Keratinocyte (primary cell): ENCODE measurements at regions not wholly inside any gene's neighbourhood (a gene's known extent, or its start where the extent isn't known, plus 50 kb on each side); places are given as distances from the start of the nearest gene placed in this dataset.

Source experiments
- DNase-seq: peaks from one replicate; pipeline ENCODE4 v3.0.0-alpha.2; 2011; ENCODE audit warnings: low read depth, missing footprints, low spot score
- FAIRE-seq: peaks from 2 replicates; lab custom pipeline; 2011; peaks lifted over from hg19 to GRCh38; lab: Jason Lieb, UNC
- H2AFZ ChIP-seq: 2 replicates; pipeline ENCODE4 v1.6.0; 2012; ENCODE audit warnings: low read length, control low read depth, inconsistent platforms; ENCODE audit not compliant: control insufficient read depth
- H3K27ac ChIP-seq: 2 replicates; pipeline ENCODE4 v1.5.1; 2011; ENCODE audit warnings: low read length; ENCODE audit not compliant: control insufficient read depth, insufficient read depth
- H3K27me3 ChIP-seq: 3 replicates; pipeline ENCODE4 v1.6.0; 2011; ENCODE audit warnings: low read length; ENCODE audit not compliant: control insufficient read depth, insufficient read depth; ENCODE audit errors: extremely low read depth
- H3K36me3 ChIP-seq, 2 experiments: 2 replicates in 1 of 2; 3 replicates in 1 of 2; pipeline ENCODE4 v1.5.1; 2011; ENCODE audit warnings: low read length in 2 of 2, mild to moderate bottlenecking in 1 of 2; ENCODE audit not compliant: control insufficient read depth in 2 of 2, insufficient read depth in 2 of 2; ENCODE audit errors: extremely low read depth in 1 of 2
- H3K4me1 ChIP-seq: 3 replicates; pipeline ENCODE4 v1.5.1; 2011; ENCODE audit warnings: low read length; ENCODE audit not compliant: control insufficient read depth, insufficient read depth; ENCODE audit errors: extremely low read depth
- H3K4me2 ChIP-seq: 3 replicates; pipeline ENCODE4 v1.6.0; 2011; ENCODE audit warnings: low read depth, low read length; ENCODE audit not compliant: control insufficient read depth, insufficient read depth; ENCODE audit errors: extremely low read depth
- H3K4me3 ChIP-seq, 3 experiments: fragments of 200-600 bp in 1 of 3; sonication (generic) in 1 of 3; 2 replicates in 2 of 3; 3 replicates in 1 of 3; pipeline ENCODE4 v1.5.1; 2011 to 2016; ENCODE audit warnings: low read length in 3 of 3, mild to moderate bottlenecking in 3 of 3, control low read depth in 2 of 3, inconsistent platforms in 1 of 3, low read depth in 1 of 3, mixed read lengths in 1 of 3, mixed run types in 1 of 3, moderate library complexity in 1 of 3; ENCODE audit not compliant: control insufficient read depth in 2 of 3, insufficient read depth in 2 of 3; ENCODE audit errors: extremely low read depth in 1 of 3
- H3K79me2 ChIP-seq: 2 replicates; pipeline ENCODE4 v1.6.0; 2012; ENCODE audit warnings: low read length; ENCODE audit not compliant: control insufficient read depth, insufficient read depth
- H3K9ac ChIP-seq: 3 replicates; pipeline ENCODE4 v1.6.0; 2011; ENCODE audit warnings: low read length; ENCODE audit not compliant: control insufficient read depth, insufficient read depth; ENCODE audit errors: extremely low read depth
- H3K9me1 ChIP-seq: 3 replicates; pipeline ENCODE4 v1.6.0; 2011; ENCODE audit warnings: low read length; ENCODE audit not compliant: control insufficient read depth, insufficient read depth; ENCODE audit errors: extremely low read depth
- H3K9me3 ChIP-seq: 2 replicates; pipeline ENCODE4 v1.5.1; 2012; ENCODE audit warnings: low read depth, low read length; ENCODE audit not compliant: control insufficient read depth
- H4K20me1 ChIP-seq: 3 replicates; pipeline ENCODE4 v1.6.0; 2011; ENCODE audit warnings: low read length; ENCODE audit not compliant: control insufficient read depth, insufficient read depth; ENCODE audit errors: extremely low read depth
- CTCF ChIP-seq, 3 experiments: IDR thresholded peaks in 1 of 3; conservative IDR thresholded peaks in 1 of 3; optimal IDR thresholded peaks in 1 of 3; 2 replicates in 2 of 3; 3 replicates in 1 of 3; pipeline versions ENCODE3 to v1.5.1; 2011; ENCODE audit warnings: low read length in 3 of 3, mild to moderate bottlenecking in 3 of 3, moderate library complexity in 2 of 3, control low read depth in 1 of 3, inconsistent platforms in 1 of 3; ENCODE audit not compliant: insufficient read depth in 2 of 3; ENCODE audit errors: extremely low read depth in 1 of 3
- EZH2 ChIP-seq: IDR thresholded peaks from one replicate; pipeline ENCODE4 v1.6.1; 2012; ENCODE audit warnings: inconsistent platforms, mild to moderate bottlenecking, low read length, moderate library complexity
- dilution Hi-C: fragments of 300-500 bp; cut with MboI; formaldehyde crosslinking; loops from one replicate; pipeline ENCODE4 v1.7.0; 2020; ENCODE audit warnings: low sequenced_read_pairs; ENCODE audit not compliant: extremely low pct_ligation_motif_present

DNA sequence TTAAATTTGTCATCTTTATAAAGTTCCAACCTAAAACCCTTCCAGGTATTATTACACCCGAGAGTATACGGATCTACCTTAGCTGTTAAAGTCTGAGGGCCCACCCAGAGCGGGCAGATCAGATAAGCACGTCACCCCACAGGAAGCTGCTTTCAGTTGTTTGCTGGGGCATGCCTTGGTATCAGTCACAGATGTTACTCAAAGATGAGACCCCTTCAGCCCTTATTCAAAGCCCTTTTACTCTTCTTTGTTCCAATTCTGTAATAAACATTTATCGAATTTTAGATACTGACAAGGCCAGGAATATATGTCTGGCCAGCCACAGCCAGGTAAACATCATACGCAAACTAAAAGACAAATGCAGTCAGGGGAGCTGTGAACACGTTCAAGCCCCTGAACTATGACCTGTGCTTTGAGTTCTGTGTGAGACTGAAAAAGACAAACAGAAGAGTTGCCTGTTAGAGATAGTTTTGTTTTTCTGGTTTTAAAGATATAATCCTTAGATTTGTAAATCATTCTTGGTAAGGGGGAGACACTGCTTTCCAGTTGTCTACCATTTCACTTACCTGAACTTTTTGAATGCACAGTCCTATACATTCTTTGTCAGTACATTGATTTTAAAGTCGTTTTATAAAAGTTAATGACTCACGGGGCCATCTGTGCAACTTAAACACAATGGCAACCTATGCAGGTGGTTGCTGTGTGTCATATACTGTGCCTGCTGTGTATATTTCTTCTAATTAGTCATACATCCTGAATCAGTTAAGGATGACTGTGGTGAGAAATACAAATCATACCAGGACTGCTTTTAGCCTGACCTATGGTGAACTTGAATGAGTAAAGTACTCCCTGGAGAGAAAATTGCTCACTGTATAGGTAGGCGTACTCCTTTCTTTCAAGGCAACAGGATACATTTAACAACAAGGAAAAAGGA lies 100.5 kb upstream of the ITPRID2 start:
- dilution Hi-C loops: no loop called here
- Histone ChIP-seq H3K4me2 (peak overlapping the region; percentile 58), H2AFZ (no peak overlapping the region), H3K9ac (peak overlapping the region; percentile 83), H3K9me1 (no peaks in the 10 kb centered on the region), H3K36me3 (no peaks in the 10 kb centered on the region), H3K27ac (peak overlapping the region; percentile 94), H3K27me3 (no peaks in the 10 kb centered on the region), H4K20me1 (no peaks in the 10 kb centered on the region), H3K9me3 (peaks cover 2% of the 10 kb centered on the region), H3K4me1 (peaks cover 58% of the 10 kb centered on the region), H3K4me3 (peak overlapping the region in 2 of 3 experiments; percentile 24 to 29), H3K79me2 (no peaks in the 10 kb centered on the region)
- DNase-seq: peak; percentile 95
- no peak for TF ChIP-seq CTCF (optimal IDR thresholded peaks at IDR 0.05 in 1 of 3, IDR thresholded peaks at IDR 0.05 in 1 of 3, conservative IDR thresholded peaks at IDR 0.05 in 1 of 3; ENCODE audit: extremely low read depth in 1 of 3, insufficient read depth in 2 of 3, low read length in 3 of 3)
- no peak for TF ChIP-seq EZH2
- peak; percentile 92 for FAIRE-seq

GRCh38 chr2:181792906-181793305 lies 98.6 kb upstream of the ITPRID2 start:
- no peaks in the 10 kb centered on the region for H3K27me3 ChIP-seq
- no peak for TF ChIP-seq CTCF (optimal IDR thresholded peaks at IDR 0.05 in 1 of 3, IDR thresholded peaks at IDR 0.05 in 1 of 3, conservative IDR thresholded peaks at IDR 0.05 in 1 of 3; ENCODE audit: extremely low read depth in 1 of 3, insufficient read depth in 2 of 3, low read length in 3 of 3)
- TF ChIP-seq EZH2: no peak
- dilution Hi-C loops: no loop called here
- H3K36me3 ChIP-seq: no peaks in the 10 kb centered on the region
- peaks cover 2% of the 10 kb centered on the region for H3K9me3 ChIP-seq
- H4K20me1 ChIP-seq: no peaks in the 10 kb centered on the region
- no peak overlapping the region for H2AFZ ChIP-seq
- no peaks in the 10 kb centered on the region for H3K79me2 ChIP-seq
- H3K4me3 ChIP-seq: no peak overlapping the region
- H3K4me2 ChIP-seq: no peak overlapping the region
- no peak for FAIRE-seq
- H3K9me1 ChIP-seq: no peaks in the 10 kb centered on the region
- no peak overlapping the region for H3K27ac ChIP-seq
- peaks cover 39% of the 10 kb centered on the region for H3K4me1 ChIP-seq
- no peak for DNase-seq
- H3K9ac ChIP-seq: no peak overlapping the region
